GM18867 (cell line): ENCODE measurements at regions not wholly inside any gene's neighbourhood (a gene's known extent, or its start where the extent isn't known, plus 50 kb on each side); places are given as distances from the start of the nearest gene placed in this dataset.
A peak's percentile ranks its signal among the peaks of the same experiment; 100 is the strongest.
"Not testable (repeated sequence)": the region's sequence is repeated elsewhere in the genome, so short reads cannot be mapped to it uniquely, and the experiment has no call there.

Experiments
- ATAC-seq: cut with Tn5 transposase; IDR thresholded peaks from one replicate; pipeline ENCODE4 v1.9.1; 2021; ENCODE audit warnings: mild to moderate bottlenecking, moderate library complexity; ENCODE audit not compliant: unreplicated experiment

GRCh38 chr21:35202431-35202830, 153.3 kb upstream of the RUNX1 start:
- no peak for ATAC-seq

- no peak for ATAC-seq
Measured at GRCh38 chr21:35201799-35202198, 152.7 kb upstream of the RUNX1 start.

GRCh38 chr21:35201288-35201687, 152.2 kb upstream of the RUNX1 start:
- no peak for ATAC-seq

GRCh38 chr21:35199733-35200015, 150.6 kb upstream of the RUNX1 start:
- no peak for ATAC-seq

- ATAC-seq: no peak
Measured at GRCh38 chr21:35198982-35199732, 150.1 kb upstream of the RUNX1 start.

GRCh38 chr21:35198565-35198964, 149.5 kb upstream of the RUNX1 start:
- no peak for ATAC-seq

GRCh38 chr21:35197992-35198431, 148.9 kb upstream of the RUNX1 start:
- no peak for ATAC-seq

- no peak for ATAC-seq
Measured at GRCh38 chr21:35197191-35197590, 148.1 kb upstream of the RUNX1 start.

GRCh38 chr21:35196128-35196527, 147.0 kb upstream of the RUNX1 start:
- no peak for ATAC-seq

GRCh38 chr21:35195232-35195631, 146.1 kb upstream of the RUNX1 start:
- ATAC-seq: no peak

GRCh38 chr21:35191754-35192153, 142.7 kb upstream of the RUNX1 start:
- ATAC-seq: no peak

GRCh38 chr21:35191128-35191527, 142.0 kb upstream of the RUNX1 start:
- ATAC-seq: no peak

GRCh38 chr21:35190201-35190701, 141.1 kb upstream of the RUNX1 start:
- ATAC-seq: no peak

- ATAC-seq: peak; percentile 74
Measured at GRCh38 chr21:35189077-35189863, 140.2 kb upstream of the RUNX1 start.

- ATAC-seq: not testable (repeated sequence)
Measured at GRCh38 chr21:35183389-35183788, 134.3 kb upstream of the RUNX1 start.

GRCh38 chr21:35179990-35180540, 131.0 kb upstream of the RUNX1 start:
- ATAC-seq: no peak

- ATAC-seq: no peak
Measured at GRCh38 chr21:35178827-35179226, 129.7 kb upstream of the RUNX1 start.

GRCh38 chr21:35178098-35178497, 129.0 kb upstream of the RUNX1 start:
- no peak for ATAC-seq

GRCh38 chr21:35172231-35172630, 123.1 kb upstream of the RUNX1 start:
- no peak for ATAC-seq

GRCh38 chr21:35171385-35171784, 122.3 kb upstream of the RUNX1 start:
- no peak for ATAC-seq

GRCh38 chr21:35170818-35171217, 121.7 kb upstream of the RUNX1 start:
- no peak for ATAC-seq

- no peak for ATAC-seq
Measured at GRCh38 chr21:35170244-35170643, 121.1 kb upstream of the RUNX1 start.
